ENCODE measurements at regions not wholly inside any gene's neighbourhood (a gene's known extent, or its start where the extent isn't known, plus 50 kb on each side); places are given as distances from the start of the nearest gene placed in this dataset.

DNA sequence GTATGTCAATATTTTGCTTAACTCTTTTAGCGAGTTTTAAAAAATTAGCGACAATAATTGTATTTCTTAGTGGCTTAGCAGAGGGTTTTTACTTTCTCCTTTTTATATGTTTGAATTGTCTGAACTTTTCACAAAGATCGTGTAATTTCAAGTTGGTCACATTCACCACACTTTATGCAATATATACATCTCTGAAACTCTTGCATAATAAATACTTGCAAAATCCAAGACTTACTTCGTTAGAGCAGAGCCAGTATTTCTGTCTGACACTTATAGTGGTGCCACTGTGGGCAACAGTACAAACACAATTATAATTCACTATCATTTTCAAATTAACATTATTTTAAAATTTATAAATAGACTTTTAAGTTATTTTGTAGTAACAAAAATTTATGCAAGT lies 62.0 kb downstream of the SUCNR1 start:
- no peak for DNase-seq (ENCODE audit: low spot score in 2 of 2)
- WGBS, 2 donors, result 82 to 95% methylated on average over 4 of the region's 4 CpGs
- H3K4me3 ChIP-seq (ENCODE audit: low read depth, poor library complexity, severe bottlenecking), result no peak overlapping the region
- TF ChIP-seq POLR2A (IDR thresholded peaks at IDR 0.05), result no peak
- TF ChIP-seq, protein P1, sequence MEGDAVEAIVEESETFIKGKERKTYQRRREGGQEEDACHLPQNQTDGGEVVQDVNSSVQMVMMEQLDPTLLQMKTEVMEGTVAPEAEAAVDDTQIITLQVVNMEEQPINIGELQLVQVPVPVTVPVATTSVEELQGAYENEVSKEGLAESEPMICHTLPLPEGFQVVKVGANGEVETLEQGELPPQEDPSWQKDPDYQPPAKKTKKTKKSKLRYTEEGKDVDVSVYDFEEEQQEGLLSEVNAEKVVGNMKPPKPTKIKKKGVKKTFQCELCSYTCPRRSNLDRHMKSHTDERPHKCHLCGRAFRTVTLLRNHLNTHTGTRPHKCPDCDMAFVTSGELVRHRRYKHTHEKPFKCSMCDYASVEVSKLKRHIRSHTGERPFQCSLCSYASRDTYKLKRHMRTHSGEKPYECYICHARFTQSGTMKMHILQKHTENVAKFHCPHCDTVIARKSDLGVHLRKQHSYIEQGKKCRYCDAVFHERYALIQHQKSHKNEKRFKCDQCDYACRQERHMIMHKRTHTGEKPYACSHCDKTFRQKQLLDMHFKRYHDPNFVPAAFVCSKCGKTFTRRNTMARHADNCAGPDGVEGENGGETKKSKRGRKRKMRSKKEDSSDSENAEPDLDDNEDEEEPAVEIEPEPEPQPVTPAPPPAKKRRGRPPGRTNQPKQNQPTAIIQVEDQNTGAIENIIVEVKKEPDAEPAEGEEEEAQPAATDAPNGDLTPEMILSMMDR (IDR thresholded peaks at IDR 0.05), result no peak
- intact Hi-C loops (cut with DNase I; ENCODE audit: low total_unique reads), result no loop called here

GRCh38 chr3:151940481-151940880 lies 67.0 kb downstream of the SUCNR1 start:
- no peak overlapping the region for H3K4me3 ChIP-seq (ENCODE audit: low read depth, poor library complexity, severe bottlenecking)
- intact Hi-C loops (cut with DNase I; ENCODE audit: low total_unique reads), result no loop called here
- TF ChIP-seq, protein P1 (IDR thresholded peaks at IDR 0.05), result no peak
- no peak for TF ChIP-seq POLR2A (IDR thresholded peaks at IDR 0.05)
- no peak for DNase-seq (ENCODE audit: low spot score in 2 of 2)
- WGBS, 2 donors, result 85 to 89% methylated on average over 2 of the region's 2 CpGs

DNA sequence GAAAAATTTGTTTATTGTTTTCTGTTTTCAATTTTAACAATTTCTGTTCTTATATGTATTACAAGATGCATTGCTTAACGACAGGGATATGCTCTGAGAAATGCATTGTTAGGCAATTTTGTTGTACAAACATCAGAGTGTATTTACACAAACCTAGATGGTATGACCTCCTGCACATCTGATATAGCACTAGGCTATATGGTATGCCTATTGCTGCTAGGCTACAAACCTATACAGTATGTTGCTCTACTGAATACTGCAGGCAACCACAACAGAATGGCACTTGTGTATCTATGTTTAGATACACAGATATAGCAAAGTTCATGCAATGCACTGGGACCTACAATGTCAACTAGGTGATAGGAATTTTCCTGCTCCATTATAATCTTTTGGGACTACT lies 70.1 kb downstream of the SUCNR1 start:
- DNase-seq (ENCODE audit: low spot score in 2 of 2), result no peak
- intact Hi-C loops (cut with DNase I; ENCODE audit: low total_unique reads), result no loop called here
- no peak overlapping the region for H3K4me3 ChIP-seq (ENCODE audit: low read depth, poor library complexity, severe bottlenecking)
- 80 to 86% methylated on average over 1 of the region's 1 CpG for WGBS, 2 donors
- TF ChIP-seq, protein P1 (IDR thresholded peaks at IDR 0.05), result no peak
- TF ChIP-seq POLR2A (IDR thresholded peaks at IDR 0.05), result no peak

- DNase-seq (ENCODE audit: low spot score in 2 of 2), result no peak
- H3K4me3 ChIP-seq (ENCODE audit: low read depth, poor library complexity, severe bottlenecking), result no peak overlapping the region
- no peak for TF ChIP-seq POLR2A (IDR thresholded peaks at IDR 0.05)
- TF ChIP-seq, protein P1 (IDR thresholded peaks at IDR 0.05), result no peak
- intact Hi-C loops (cut with DNase I; ENCODE audit: low total_unique reads), result no loop called here
These were observed 70.9 kb downstream of the SUCNR1 start for GRCh38 chr3:151944356-151944755.

- H3K4me3 ChIP-seq (ENCODE audit: low read depth, poor library complexity, severe bottlenecking), result no peak overlapping the region
- intact Hi-C loops (cut with DNase I; ENCODE audit: low total_unique reads), result no loop called here
- no peak for DNase-seq (ENCODE audit: low spot score in 2 of 2)
- TF ChIP-seq, protein P1 (IDR thresholded peaks at IDR 0.05), result no peak
- TF ChIP-seq POLR2A (IDR thresholded peaks at IDR 0.05), result no peak
- 64 to 77% methylated on average over 1 of the region's 1 CpG for WGBS, 2 donors
These were observed 73.2 kb downstream of the SUCNR1 start for GRCh38 chr3:151946606-151947005.

DNA sequence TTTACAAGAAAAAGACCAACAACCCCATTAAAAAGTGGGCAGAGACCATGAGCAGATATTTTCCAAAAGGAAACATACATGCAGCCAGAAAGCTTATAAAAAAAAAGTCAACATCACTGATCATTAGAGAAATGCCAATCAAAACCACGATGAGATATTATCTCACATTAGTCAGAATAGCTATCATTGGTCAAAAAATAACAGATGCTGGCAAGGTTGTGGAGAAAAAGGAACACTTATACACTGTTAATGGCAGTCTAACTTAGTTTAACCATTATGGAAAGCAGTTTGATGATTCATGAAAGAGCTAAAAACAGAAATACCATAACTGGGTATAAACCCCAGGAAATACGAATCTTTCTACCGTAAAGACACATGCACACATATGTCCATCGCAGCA lies 76.3 kb downstream of the SUCNR1 start:
- 83 to 85% methylated on average over 4 of the region's 4 CpGs for WGBS, 2 donors
- no peak for DNase-seq (ENCODE audit: low spot score in 2 of 2)
- no peak overlapping the region for H3K4me3 ChIP-seq (ENCODE audit: low read depth, poor library complexity, severe bottlenecking)
- TF ChIP-seq POLR2A (IDR thresholded peaks at IDR 0.05), result no peak
- TF ChIP-seq, protein P1 (IDR thresholded peaks at IDR 0.05), result no peak
- intact Hi-C loops (cut with DNase I; ENCODE audit: low total_unique reads), result no loop called here
